WTC11 (cell line): ENCODE measurements at regions not wholly inside any gene's neighbourhood (a gene's known extent, or its start where the extent isn't known, plus 50 kb on each side); places are given as distances from the start of the nearest gene placed in this dataset.

Source experiments
- ATAC-seq: fragments of 200-7000 bp; cut with Tn5 transposase; 2 replicates; pipeline ENCODE4 v1.10.0; 2021; ENCODE audit warnings: mild to moderate bottlenecking, moderate library complexity
- CTCF ChIA-PET: fragments of 300-600 bp; sonication (Branson Sonifier 250); formaldehyde crosslinking; loops from one replicate; lab custom pipeline; 2021; ENCODE audit warnings: antibody characterized with exemption; lab: Charles Lee
- POLR2A ChIA-PET: fragments of 350-600 bp; sonication (Branson Sonifier 250); formaldehyde crosslinking; loops from one replicate; lab custom pipeline; 2021; ENCODE audit warnings: antibody characterized with exemption; lab: Charles Lee
- DNase-seq: peaks from one replicate; pipeline ENCODE4 v3.0.0; 2021; ENCODE audit warnings: low spot score
- H3K27ac Mint-ChIP-seq: 2 replicates; pipeline ENCODE4 v1.8.0; 2021; ENCODE audit warnings: mixed read lengths
- H3K27me3 Mint-ChIP-seq: 2 replicates; pipeline ENCODE4 v1.8.0; 2021; ENCODE audit warnings: low read depth, mild to moderate bottlenecking, moderate library complexity, mixed read lengths
- H3K36me3 Mint-ChIP-seq: 2 replicates; pipeline ENCODE4 v1.8.0; 2021; ENCODE audit warnings: mixed read lengths
- H3K4me1 Mint-ChIP-seq: 2 replicates; pipeline ENCODE4 v1.8.0; 2022; ENCODE audit warnings: mixed read lengths
- H3K4me3 Mint-ChIP-seq: 2 replicates; pipeline ENCODE4 v1.8.0; 2021; ENCODE audit warnings: mild to moderate bottlenecking, moderate library complexity, mixed read lengths
- H3K9me3 Mint-ChIP-seq: 2 replicates; pipeline ENCODE4 v1.8.0; 2021; ENCODE audit warnings: mixed read lengths
- CREB1 ChIP-seq: sonication (generic); formaldehyde crosslinking; IDR thresholded peaks from 2 replicates; pipeline ENCODE4 v1.8.0; 2023; ENCODE audit warnings: mild to moderate bottlenecking, missing genetic modification reagents
- ETV6 ChIP-seq: sonication (generic); formaldehyde crosslinking; IDR thresholded peaks from 2 replicates; pipeline ENCODE4 v1.8.1; 2022; ENCODE audit warnings: mild to moderate bottlenecking, missing genetic modification reagents
- GABPB1 ChIP-seq: sonication (generic); formaldehyde crosslinking; IDR thresholded peaks from 2 replicates; pipeline ENCODE4 v1.8.1; 2023; ENCODE audit warnings: mild to moderate bottlenecking, missing genetic modification reagents
- GRHL2 ChIP-seq: fragments of 250-450 bp; sonication (Bioruptor Pico); IDR thresholded peaks from 2 replicates; pipeline ENCODE4 v1.8.0; 2022; ENCODE audit warnings: mild to moderate bottlenecking, moderate library complexity; ENCODE audit not compliant: insufficient replicate concordance, severe bottlenecking
- NFE2L1 ChIP-seq: sonication (generic); formaldehyde crosslinking; IDR thresholded peaks from 2 replicates; pipeline ENCODE4 v1.8.1; 2023; ENCODE audit warnings: missing genetic modification reagents
- NR2C2 ChIP-seq: sonication (generic); formaldehyde crosslinking; IDR thresholded peaks from 2 replicates; pipeline ENCODE4 v1.8.0; 2022; ENCODE audit warnings: mild to moderate bottlenecking, missing genetic modification reagents
- NR3C1 ChIP-seq: sonication (generic); formaldehyde crosslinking; conservative IDR thresholded peaks from 2 replicates; pipeline ENCODE4 v1.8.1; 2023; ENCODE audit warnings: low read depth, mild to moderate bottlenecking, missing genetic modification reagents
- RELA ChIP-seq: sonication (generic); formaldehyde crosslinking; IDR thresholded peaks from 2 replicates; pipeline ENCODE4 v1.8.1; 2022; ENCODE audit warnings: missing genetic modification reagents, mild to moderate bottlenecking, borderline replicate concordance
- SMAD3 ChIP-seq: sonication (generic); formaldehyde crosslinking; IDR thresholded peaks from 2 replicates; pipeline ENCODE4 v1.8.0; 2022; ENCODE audit warnings: missing genetic modification reagents, mild to moderate bottlenecking, borderline replicate concordance
- TCF7 ChIP-seq: sonication (generic); formaldehyde crosslinking; IDR thresholded peaks from 2 replicates; pipeline ENCODE4 v1.8.0; 2022; ENCODE audit warnings: mild to moderate bottlenecking, low read depth, missing genetic modification reagents, moderate library complexity
- TEAD4 ChIP-seq: sonication (generic); formaldehyde crosslinking; IDR thresholded peaks from 2 replicates; pipeline ENCODE4 v1.8.0; 2022; ENCODE audit warnings: mild to moderate bottlenecking, missing genetic modification reagents
- TP53 ChIP-seq: sonication (generic); formaldehyde crosslinking; IDR thresholded peaks from 2 replicates; pipeline ENCODE4 v1.8.1; 2023; ENCODE audit warnings: mild to moderate bottlenecking, missing genetic modification reagents
- ZNF232 ChIP-seq: sonication (generic); formaldehyde crosslinking; IDR thresholded peaks from 2 replicates; pipeline ENCODE4 v1.8.0; 2022; ENCODE audit warnings: mild to moderate bottlenecking, missing genetic modification reagents
- ZNF263 ChIP-seq: sonication (generic); formaldehyde crosslinking; IDR thresholded peaks from 2 replicates; pipeline ENCODE4 v1.8.1; 2022; ENCODE audit warnings: low read depth, mild to moderate bottlenecking, moderate library complexity, missing genetic modification reagents
- TF ChIP-seq, protein P1 (sequence below): fragments of 200-600 bp; IDR thresholded peaks from 2 replicates; pipeline ENCODE4 v1.8.0; 2022; ENCODE audit warnings: antibody characterized with exemption
- TF ChIP-seq, protein P2 (sequence below): fragments of 250-450 bp; sonication (Bioruptor Pico); IDR thresholded peaks from 2 replicates; pipeline ENCODE4 v1.9.0; 2021; ENCODE audit warnings: mild to moderate bottlenecking
- TF ChIP-seq, protein P3 (sequence below): sonication (generic); formaldehyde crosslinking; IDR thresholded peaks from 2 replicates; pipeline ENCODE4 v1.8.0; 2023; ENCODE audit warnings: missing genetic modification reagents
- TF ChIP-seq, protein P4 (sequence below): sonication (generic); formaldehyde crosslinking; IDR thresholded peaks from 2 replicates; pipeline ENCODE4 v1.8.0; 2022; ENCODE audit warnings: mild to moderate bottlenecking, missing genetic modification reagents
- TF ChIP-seq, protein P5 (sequence below): sonication (generic); formaldehyde crosslinking; conservative IDR thresholded peaks from 2 replicates; pipeline ENCODE4 v1.8.1; 2022; ENCODE audit warnings: mild to moderate bottlenecking, missing genetic modification reagents
- TF ChIP-seq, protein P6 (sequence below): fragments of 250-450 bp; sonication (Bioruptor Pico); IDR thresholded peaks from 2 replicates; pipeline ENCODE4 v2.1.2; 2022; ENCODE audit warnings: mild to moderate bottlenecking, moderate library complexity
- TF ChIP-seq, protein P7 (sequence below): sonication (generic); formaldehyde crosslinking; IDR thresholded peaks from 2 replicates; pipeline ENCODE4 v1.8.0; 2023; ENCODE audit warnings: mild to moderate bottlenecking, missing genetic modification reagents

DNA sequence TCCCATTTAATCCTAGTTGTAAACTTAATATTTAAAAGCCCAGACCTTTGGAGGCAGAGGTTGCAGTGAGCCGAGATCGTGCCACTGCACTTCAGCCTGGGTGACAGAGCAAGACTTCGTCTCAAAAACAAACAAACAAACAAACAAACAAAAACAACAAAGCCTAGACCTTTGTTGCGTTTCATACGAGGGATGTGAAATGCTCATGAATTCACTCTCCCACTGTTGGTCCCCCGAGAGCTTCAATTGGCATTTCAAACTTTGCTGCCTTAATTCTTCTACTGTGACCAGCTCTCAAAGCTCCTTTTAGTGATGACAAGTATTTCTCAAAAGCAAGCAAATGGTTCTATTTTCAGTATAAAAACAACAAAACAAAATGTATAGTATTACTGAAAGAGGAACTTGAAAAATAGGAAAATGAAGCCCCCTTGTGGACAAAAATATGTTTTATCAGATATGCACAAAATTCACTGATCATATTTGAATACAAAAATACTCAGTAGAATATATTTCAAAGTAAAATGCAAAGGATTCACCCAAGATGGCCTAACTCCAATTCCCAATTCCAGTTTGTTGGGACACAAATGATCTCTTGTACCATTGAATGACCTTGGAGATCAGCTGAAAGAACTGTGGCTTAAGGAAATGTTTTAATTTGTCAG is 140.4 kb downstream of the ESM1 start:
- no peaks in the 10 kb centered on the region for H3K9me3 Mint-ChIP-seq
- no peak for DNase-seq
- H3K4me1 Mint-ChIP-seq, result peaks cover 12% of the 10 kb centered on the region
- H3K27ac Mint-ChIP-seq, result no peak overlapping the region
- TF ChIP-seq, protein P1, sequence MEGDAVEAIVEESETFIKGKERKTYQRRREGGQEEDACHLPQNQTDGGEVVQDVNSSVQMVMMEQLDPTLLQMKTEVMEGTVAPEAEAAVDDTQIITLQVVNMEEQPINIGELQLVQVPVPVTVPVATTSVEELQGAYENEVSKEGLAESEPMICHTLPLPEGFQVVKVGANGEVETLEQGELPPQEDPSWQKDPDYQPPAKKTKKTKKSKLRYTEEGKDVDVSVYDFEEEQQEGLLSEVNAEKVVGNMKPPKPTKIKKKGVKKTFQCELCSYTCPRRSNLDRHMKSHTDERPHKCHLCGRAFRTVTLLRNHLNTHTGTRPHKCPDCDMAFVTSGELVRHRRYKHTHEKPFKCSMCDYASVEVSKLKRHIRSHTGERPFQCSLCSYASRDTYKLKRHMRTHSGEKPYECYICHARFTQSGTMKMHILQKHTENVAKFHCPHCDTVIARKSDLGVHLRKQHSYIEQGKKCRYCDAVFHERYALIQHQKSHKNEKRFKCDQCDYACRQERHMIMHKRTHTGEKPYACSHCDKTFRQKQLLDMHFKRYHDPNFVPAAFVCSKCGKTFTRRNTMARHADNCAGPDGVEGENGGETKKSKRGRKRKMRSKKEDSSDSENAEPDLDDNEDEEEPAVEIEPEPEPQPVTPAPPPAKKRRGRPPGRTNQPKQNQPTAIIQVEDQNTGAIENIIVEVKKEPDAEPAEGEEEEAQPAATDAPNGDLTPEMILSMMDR, result peak; percentile 31; the same call in 1 of the 2 replicates
- TF ChIP-seq, protein P2, sequence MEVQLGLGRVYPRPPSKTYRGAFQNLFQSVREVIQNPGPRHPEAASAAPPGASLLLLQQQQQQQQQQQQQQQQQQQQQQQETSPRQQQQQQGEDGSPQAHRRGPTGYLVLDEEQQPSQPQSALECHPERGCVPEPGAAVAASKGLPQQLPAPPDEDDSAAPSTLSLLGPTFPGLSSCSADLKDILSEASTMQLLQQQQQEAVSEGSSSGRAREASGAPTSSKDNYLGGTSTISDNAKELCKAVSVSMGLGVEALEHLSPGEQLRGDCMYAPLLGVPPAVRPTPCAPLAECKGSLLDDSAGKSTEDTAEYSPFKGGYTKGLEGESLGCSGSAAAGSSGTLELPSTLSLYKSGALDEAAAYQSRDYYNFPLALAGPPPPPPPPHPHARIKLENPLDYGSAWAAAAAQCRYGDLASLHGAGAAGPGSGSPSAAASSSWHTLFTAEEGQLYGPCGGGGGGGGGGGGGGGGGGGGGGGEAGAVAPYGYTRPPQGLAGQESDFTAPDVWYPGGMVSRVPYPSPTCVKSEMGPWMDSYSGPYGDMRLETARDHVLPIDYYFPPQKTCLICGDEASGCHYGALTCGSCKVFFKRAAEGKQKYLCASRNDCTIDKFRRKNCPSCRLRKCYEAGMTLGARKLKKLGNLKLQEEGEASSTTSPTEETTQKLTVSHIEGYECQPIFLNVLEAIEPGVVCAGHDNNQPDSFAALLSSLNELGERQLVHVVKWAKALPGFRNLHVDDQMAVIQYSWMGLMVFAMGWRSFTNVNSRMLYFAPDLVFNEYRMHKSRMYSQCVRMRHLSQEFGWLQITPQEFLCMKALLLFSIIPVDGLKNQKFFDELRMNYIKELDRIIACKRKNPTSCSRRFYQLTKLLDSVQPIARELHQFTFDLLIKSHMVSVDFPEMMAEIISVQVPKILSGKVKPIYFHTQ, result no peak
- no peak for TF ChIP-seq TEAD4 (CRISPR knock-in tag)
- TF ChIP-seq SMAD3, result no peak
- TF ChIP-seq, protein P3, sequence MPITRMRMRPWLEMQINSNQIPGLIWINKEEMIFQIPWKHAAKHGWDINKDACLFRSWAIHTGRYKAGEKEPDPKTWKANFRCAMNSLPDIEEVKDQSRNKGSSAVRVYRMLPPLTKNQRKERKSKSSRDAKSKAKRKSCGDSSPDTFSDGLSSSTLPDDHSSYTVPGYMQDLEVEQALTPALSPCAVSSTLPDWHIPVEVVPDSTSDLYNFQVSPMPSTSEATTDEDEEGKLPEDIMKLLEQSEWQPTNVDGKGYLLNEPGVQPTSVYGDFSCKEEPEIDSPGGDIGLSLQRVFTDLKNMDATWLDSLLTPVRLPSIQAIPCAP (CRISPR knock-in tag), result no peak
- ChIA-PET CTCF (interaction anchor here (0.5 to 3.7 kb wide), 18 partner anchors 9 to 602 kb away, joined by 3 to 55 read pairs (median 4); partner anchors contain the start of genes GPX8 and SNX18), POLR2A (no interaction called here)
- H3K36me3 Mint-ChIP-seq, result no peaks in the 10 kb centered on the region
- H3K27me3 Mint-ChIP-seq, result no peaks in the 10 kb centered on the region
- no peak overlapping the region for H3K4me3 Mint-ChIP-seq
- no peak for ATAC-seq

DNA sequence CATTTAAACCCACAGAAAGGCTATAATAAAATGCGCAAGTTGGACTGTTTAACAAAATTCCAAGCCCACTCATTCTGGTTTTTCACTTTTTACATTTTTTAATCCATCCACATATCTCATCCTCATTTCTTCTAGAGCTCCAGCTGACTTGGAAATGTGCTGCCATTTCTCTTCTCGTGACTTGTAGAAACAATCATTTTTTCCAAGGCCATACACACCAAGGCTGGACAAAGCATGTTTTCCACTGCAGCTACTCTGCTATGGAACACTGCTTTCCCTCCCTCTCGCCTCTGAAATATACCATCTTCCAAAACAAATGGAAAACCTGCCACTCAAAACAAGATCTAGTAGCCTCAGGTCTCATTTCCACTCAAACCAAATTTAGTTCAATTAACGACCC is 141.1 kb downstream of the ESM1 start:
- H3K4me3 Mint-ChIP-seq, result no peak overlapping the region
- no peak for DNase-seq
- H3K36me3 Mint-ChIP-seq, result no peaks in the 10 kb centered on the region
- no peaks in the 10 kb centered on the region for H3K9me3 Mint-ChIP-seq
- POLR2A ChIA-PET, result no interaction called here
- CTCF ChIA-PET, result interaction anchor here (1.0 to 3.7 kb wide), 9 partner anchors 12 to 326 kb away, joined by 3 to 55 read pairs (median 4); partner anchors contain the start of genes GPX8 and SNX18
- TF ChIP-seq ZNF232 (CRISPR knock-in tag) (no peak), TP53 (CRISPR knock-in tag) (no peak), NR2C2 (CRISPR knock-in tag) (no peak)
- TF ChIP-seq, protein P4, sequence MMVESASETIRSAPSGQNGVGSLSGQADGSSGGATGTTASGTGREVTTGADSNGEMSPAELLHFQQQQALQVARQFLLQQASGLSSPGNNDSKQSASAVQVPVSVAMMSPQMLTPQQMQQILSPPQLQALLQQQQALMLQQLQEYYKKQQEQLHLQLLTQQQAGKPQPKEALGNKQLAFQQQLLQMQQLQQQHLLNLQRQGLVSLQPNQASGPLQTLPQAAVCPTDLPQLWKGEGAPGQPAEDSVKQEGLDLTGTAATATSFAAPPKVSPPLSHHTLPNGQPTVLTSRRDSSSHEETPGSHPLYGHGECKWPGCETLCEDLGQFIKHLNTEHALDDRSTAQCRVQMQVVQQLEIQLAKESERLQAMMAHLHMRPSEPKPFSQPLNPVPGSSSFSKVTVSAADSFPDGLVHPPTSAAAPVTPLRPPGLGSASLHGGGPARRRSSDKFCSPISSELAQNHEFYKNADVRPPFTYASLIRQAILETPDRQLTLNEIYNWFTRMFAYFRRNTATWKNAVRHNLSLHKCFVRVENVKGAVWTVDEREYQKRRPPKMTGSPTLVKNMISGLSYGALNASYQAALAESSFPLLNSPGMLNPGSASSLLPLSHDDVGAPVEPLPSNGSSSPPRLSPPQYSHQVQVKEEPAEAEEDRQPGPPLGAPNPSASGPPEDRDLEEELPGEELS, result no peak
- TF ChIP-seq, all 79 proteins: peak for 0
- ATAC-seq, result no peak
- Mint-ChIP-seq H3K4me1 (peaks cover 12% of the 10 kb centered on the region), H3K27me3 (no peaks in the 10 kb centered on the region), H3K27ac (no peak overlapping the region)

DNA sequence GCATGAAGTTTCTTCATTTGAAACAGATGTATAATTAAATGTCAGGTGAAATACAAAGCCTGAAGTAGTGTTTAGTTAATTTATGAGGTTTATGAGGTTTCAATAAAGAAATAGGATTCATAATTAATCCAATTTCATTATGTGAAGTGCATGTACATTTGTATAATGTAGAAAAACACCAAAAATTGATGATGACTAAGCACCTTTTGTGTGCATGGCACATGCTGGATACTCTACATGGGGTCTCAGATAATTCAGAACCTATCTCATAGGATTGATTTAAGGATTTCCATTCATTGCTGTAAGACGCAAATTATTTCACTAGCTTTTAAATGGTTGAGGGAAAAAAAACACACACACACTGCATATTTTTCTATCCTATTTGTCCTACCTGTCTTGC is 143.9 kb downstream of the ESM1 start:
- POLR2A ChIA-PET, result no interaction called here
- no peaks in the 10 kb centered on the region for H3K36me3 Mint-ChIP-seq
- TF ChIP-seq, protein P5, sequence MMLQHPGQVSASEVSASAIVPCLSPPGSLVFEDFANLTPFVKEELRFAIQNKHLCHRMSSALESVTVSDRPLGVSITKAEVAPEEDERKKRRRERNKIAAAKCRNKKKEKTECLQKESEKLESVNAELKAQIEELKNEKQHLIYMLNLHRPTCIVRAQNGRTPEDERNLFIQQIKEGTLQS, result no peak
- TF ChIP-seq ETV6 (CRISPR knock-in tag) (no peak), TCF7 (no peak), ZNF263 (CRISPR knock-in tag) (no peak), CREB1 (CRISPR knock-in tag) (no peak), RELA (CRISPR knock-in tag) (no peak), NFE2L1 (no peak), GABPB1 (CRISPR knock-in tag) (no peak), GRHL2 (CRISPR knock-in tag) (no peak), NR3C1 (CRISPR knock-in tag) (no peak)
- TF ChIP-seq, protein P6, sequence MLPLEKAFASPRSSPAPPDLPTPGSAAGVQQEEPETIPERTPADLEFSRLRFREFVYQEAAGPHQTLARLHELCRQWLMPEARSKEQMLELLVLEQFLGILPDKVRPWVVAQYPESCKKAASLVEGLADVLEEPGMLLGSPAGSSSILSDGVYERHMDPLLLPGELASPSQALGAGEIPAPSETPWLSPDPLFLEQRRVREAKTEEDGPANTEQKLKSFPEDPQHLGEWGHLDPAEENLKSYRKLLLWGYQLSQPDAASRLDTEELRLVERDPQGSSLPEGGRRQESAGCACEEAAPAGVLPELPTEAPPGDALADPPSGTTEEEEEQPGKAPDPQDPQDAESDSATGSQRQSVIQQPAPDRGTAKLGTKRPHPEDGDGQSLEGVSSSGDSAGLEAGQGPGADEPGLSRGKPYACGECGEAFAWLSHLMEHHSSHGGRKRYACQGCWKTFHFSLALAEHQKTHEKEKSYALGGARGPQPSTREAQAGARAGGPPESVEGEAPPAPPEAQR (CRISPR knock-in tag), result no peak
- TF ChIP-seq, protein P7, sequence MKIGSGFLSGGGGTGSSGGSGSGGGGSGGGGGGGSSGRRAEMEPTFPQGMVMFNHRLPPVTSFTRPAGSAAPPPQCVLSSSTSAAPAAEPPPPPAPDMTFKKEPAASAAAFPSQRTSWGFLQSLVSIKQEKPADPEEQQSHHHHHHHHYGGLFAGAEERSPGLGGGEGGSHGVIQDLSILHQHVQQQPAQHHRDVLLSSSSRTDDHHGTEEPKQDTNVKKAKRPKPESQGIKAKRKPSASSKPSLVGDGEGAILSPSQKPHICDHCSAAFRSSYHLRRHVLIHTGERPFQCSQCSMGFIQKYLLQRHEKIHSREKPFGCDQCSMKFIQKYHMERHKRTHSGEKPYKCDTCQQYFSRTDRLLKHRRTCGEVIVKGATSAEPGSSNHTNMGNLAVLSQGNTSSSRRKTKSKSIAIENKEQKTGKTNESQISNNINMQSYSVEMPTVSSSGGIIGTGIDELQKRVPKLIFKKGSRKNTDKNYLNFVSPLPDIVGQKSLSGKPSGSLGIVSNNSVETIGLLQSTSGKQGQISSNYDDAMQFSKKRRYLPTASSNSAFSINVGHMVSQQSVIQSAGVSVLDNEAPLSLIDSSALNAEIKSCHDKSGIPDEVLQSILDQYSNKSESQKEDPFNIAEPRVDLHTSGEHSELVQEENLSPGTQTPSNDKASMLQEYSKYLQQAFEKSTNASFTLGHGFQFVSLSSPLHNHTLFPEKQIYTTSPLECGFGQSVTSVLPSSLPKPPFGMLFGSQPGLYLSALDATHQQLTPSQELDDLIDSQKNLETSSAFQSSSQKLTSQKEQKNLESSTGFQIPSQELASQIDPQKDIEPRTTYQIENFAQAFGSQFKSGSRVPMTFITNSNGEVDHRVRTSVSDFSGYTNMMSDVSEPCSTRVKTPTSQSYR, result no peak

More for the DNA sequence above, 143.9 kb downstream of the ESM1 start:
- no peak for DNase-seq
- H3K4me1 Mint-ChIP-seq, result peaks cover 12% of the 10 kb centered on the region
- H3K27me3 Mint-ChIP-seq, result no peaks in the 10 kb centered on the region
- CTCF ChIA-PET, result no interaction called here
- H3K9me3 Mint-ChIP-seq, result no peaks in the 10 kb centered on the region
- H3K4me3 Mint-ChIP-seq, result no peak overlapping the region
- no peak overlapping the region for H3K27ac Mint-ChIP-seq
- ATAC-seq, result no peak
